ENCODE measurements at regions not wholly inside any gene's neighbourhood (a gene's known extent, or its start where the extent isn't known, plus 50 kb on each side); places are given as distances from the start of the nearest gene placed in this dataset.

GRCh38 chr20:11329271-11329670 is 588.4 kb upstream of the BTBD3 start:
- H3K9me3 ChIP-seq (ENCODE audit: control insufficient read depth in 2 of 2, low read length in 2 of 2): no peaks in the 10 kb centered on the region
- H3K4me3 ChIP-seq (ENCODE audit: low read length in 2 of 2): no peak overlapping the region
- no peaks in the 10 kb centered on the region for H3K36me3 ChIP-seq (ENCODE audit: control insufficient read depth in 2 of 2, insufficient read depth in 2 of 2, low read length in 2 of 2)
- no peak overlapping the region for H3K9ac ChIP-seq (ENCODE audit: low read depth in 1 of 2, low read length in 2 of 2)
- no peaks in the 10 kb centered on the region for H3K4me1 ChIP-seq (ENCODE audit: control insufficient read depth in 2 of 2, insufficient read depth in 2 of 2, low read length in 2 of 2)
- no peaks in the 10 kb centered on the region for H3K27me3 ChIP-seq (ENCODE audit: control insufficient read depth in 2 of 2, insufficient read depth in 2 of 2, low read length in 2 of 2)
- H3K27ac ChIP-seq (ENCODE audit: low read depth in 2 of 2, low read length in 2 of 2): no peak overlapping the region

GRCh38 chr20:11331096-11331495 is 586.6 kb upstream of the BTBD3 start:
- Histone ChIP-seq H3K4me1 (ENCODE audit: control insufficient read depth in 2 of 2, insufficient read depth in 2 of 2, low read length in 2 of 2) (no peaks in the 10 kb centered on the region), H3K27me3 (ENCODE audit: control insufficient read depth in 2 of 2, insufficient read depth in 2 of 2, low read length in 2 of 2) (no peaks in the 10 kb centered on the region), H3K9me3 (ENCODE audit: control insufficient read depth in 2 of 2, low read length in 2 of 2) (no peaks in the 10 kb centered on the region), H3K4me3 (ENCODE audit: low read length in 2 of 2) (no peak overlapping the region), H3K36me3 (ENCODE audit: control insufficient read depth in 2 of 2, insufficient read depth in 2 of 2, low read length in 2 of 2) (no peaks in the 10 kb centered on the region), H3K27ac (ENCODE audit: low read depth in 2 of 2, low read length in 2 of 2) (no peak overlapping the region), H3K9ac (ENCODE audit: low read depth in 1 of 2, low read length in 2 of 2) (no peak overlapping the region)

GRCh38 chr20:11332381-11332780 is 585.3 kb upstream of the BTBD3 start:
- H3K9ac ChIP-seq (ENCODE audit: low read depth in 1 of 2, low read length in 2 of 2): no peak overlapping the region
- no peak overlapping the region for H3K4me3 ChIP-seq (ENCODE audit: low read length in 2 of 2)
- H3K27me3 ChIP-seq (ENCODE audit: control insufficient read depth in 2 of 2, insufficient read depth in 2 of 2, low read length in 2 of 2): no peaks in the 10 kb centered on the region
- no peaks in the 10 kb centered on the region for H3K9me3 ChIP-seq (ENCODE audit: control insufficient read depth in 2 of 2, low read length in 2 of 2)
- H3K27ac ChIP-seq (ENCODE audit: low read depth in 2 of 2, low read length in 2 of 2): no peak overlapping the region
- H3K36me3 ChIP-seq (ENCODE audit: control insufficient read depth in 2 of 2, insufficient read depth in 2 of 2, low read length in 2 of 2): no peaks in the 10 kb centered on the region
- H3K4me1 ChIP-seq (ENCODE audit: control insufficient read depth in 2 of 2, insufficient read depth in 2 of 2, low read length in 2 of 2): no peaks in the 10 kb centered on the region

GRCh38 chr20:11333634-11334033 is 584.1 kb upstream of the BTBD3 start:
- H3K9ac ChIP-seq (ENCODE audit: low read depth in 1 of 2, low read length in 2 of 2): no peak overlapping the region
- H3K36me3 ChIP-seq (ENCODE audit: control insufficient read depth in 2 of 2, insufficient read depth in 2 of 2, low read length in 2 of 2): no peaks in the 10 kb centered on the region
- H3K27ac ChIP-seq (ENCODE audit: low read depth in 2 of 2, low read length in 2 of 2): no peak overlapping the region
- no peaks in the 10 kb centered on the region for H3K9me3 ChIP-seq (ENCODE audit: control insufficient read depth in 2 of 2, low read length in 2 of 2)
- H3K4me1 ChIP-seq (ENCODE audit: control insufficient read depth in 2 of 2, insufficient read depth in 2 of 2, low read length in 2 of 2): no peaks in the 10 kb centered on the region
- no peaks in the 10 kb centered on the region for H3K27me3 ChIP-seq (ENCODE audit: control insufficient read depth in 2 of 2, insufficient read depth in 2 of 2, low read length in 2 of 2)
- no peak overlapping the region for H3K4me3 ChIP-seq (ENCODE audit: low read length in 2 of 2)

GRCh38 chr20:11337361-11338130 is 580.1 kb upstream of the BTBD3 start:
- H3K9me3 ChIP-seq (ENCODE audit: control insufficient read depth in 2 of 2, low read length in 2 of 2): no peaks in the 10 kb centered on the region
- H3K27me3 ChIP-seq (ENCODE audit: control insufficient read depth in 2 of 2, insufficient read depth in 2 of 2, low read length in 2 of 2): no peaks in the 10 kb centered on the region
- no peak overlapping the region for H3K4me3 ChIP-seq (ENCODE audit: low read length in 2 of 2)
- no peak overlapping the region for H3K9ac ChIP-seq (ENCODE audit: low read depth in 1 of 2, low read length in 2 of 2)
- H3K36me3 ChIP-seq (ENCODE audit: control insufficient read depth in 2 of 2, insufficient read depth in 2 of 2, low read length in 2 of 2): no peaks in the 10 kb centered on the region
- H3K4me1 ChIP-seq (ENCODE audit: control insufficient read depth in 2 of 2, insufficient read depth in 2 of 2, low read length in 2 of 2): no peaks in the 10 kb centered on the region
- no peak overlapping the region for H3K27ac ChIP-seq (ENCODE audit: low read depth in 2 of 2, low read length in 2 of 2)

- no peaks in the 10 kb centered on the region for H3K36me3 ChIP-seq (ENCODE audit: control insufficient read depth in 2 of 2, insufficient read depth in 2 of 2, low read length in 2 of 2)
- H3K4me3 ChIP-seq (ENCODE audit: low read length in 2 of 2): no peak overlapping the region
- H3K27ac ChIP-seq (ENCODE audit: low read depth in 2 of 2, low read length in 2 of 2): no peak overlapping the region
- no peaks in the 10 kb centered on the region for H3K4me1 ChIP-seq (ENCODE audit: control insufficient read depth in 2 of 2, insufficient read depth in 2 of 2, low read length in 2 of 2)
- H3K27me3 ChIP-seq (ENCODE audit: control insufficient read depth in 2 of 2, insufficient read depth in 2 of 2, low read length in 2 of 2): no peaks in the 10 kb centered on the region
- no peaks in the 10 kb centered on the region for H3K9me3 ChIP-seq (ENCODE audit: control insufficient read depth in 2 of 2, low read length in 2 of 2)
- H3K9ac ChIP-seq (ENCODE audit: low read depth in 1 of 2, low read length in 2 of 2): no peak overlapping the region
Measured at GRCh38 chr20:11338496-11339306, 579.0 kb upstream of the BTBD3 start.

GRCh38 chr20:11344939-11345338 is 572.8 kb upstream of the BTBD3 start:
- no peaks in the 10 kb centered on the region for H3K27me3 ChIP-seq (ENCODE audit: control insufficient read depth in 2 of 2, insufficient read depth in 2 of 2, low read length in 2 of 2)
- H3K9me3 ChIP-seq (ENCODE audit: control insufficient read depth in 2 of 2, low read length in 2 of 2): no peaks in the 10 kb centered on the region
- no peak overlapping the region for H3K27ac ChIP-seq (ENCODE audit: low read depth in 2 of 2, low read length in 2 of 2)
- no peak overlapping the region for H3K4me3 ChIP-seq (ENCODE audit: low read length in 2 of 2)
- H3K4me1 ChIP-seq (ENCODE audit: control insufficient read depth in 2 of 2, insufficient read depth in 2 of 2, low read length in 2 of 2): no peaks in the 10 kb centered on the region
- H3K36me3 ChIP-seq (ENCODE audit: control insufficient read depth in 2 of 2, insufficient read depth in 2 of 2, low read length in 2 of 2): no peaks in the 10 kb centered on the region
- H3K9ac ChIP-seq (ENCODE audit: low read depth in 1 of 2, low read length in 2 of 2): no peak overlapping the region

- no peaks in the 10 kb centered on the region for H3K9me3 ChIP-seq (ENCODE audit: control insufficient read depth in 2 of 2, low read length in 2 of 2)
- H3K4me3 ChIP-seq (ENCODE audit: low read length in 2 of 2): no peak overlapping the region
- peaks cover 6 to 11% of the 10 kb centered on the region in 2 donors for H3K4me1 ChIP-seq (ENCODE audit: control insufficient read depth in 2 of 2, insufficient read depth in 2 of 2, low read length in 2 of 2)
- H3K9ac ChIP-seq (ENCODE audit: low read depth in 1 of 2, low read length in 2 of 2): no peak overlapping the region
- no peak overlapping the region for H3K27ac ChIP-seq (ENCODE audit: low read depth in 2 of 2, low read length in 2 of 2)
- H3K27me3 ChIP-seq (ENCODE audit: control insufficient read depth in 2 of 2, insufficient read depth in 2 of 2, low read length in 2 of 2): no peaks in the 10 kb centered on the region
- H3K36me3 ChIP-seq (ENCODE audit: control insufficient read depth in 2 of 2, insufficient read depth in 2 of 2, low read length in 2 of 2): no peaks in the 10 kb centered on the region
Measured at GRCh38 chr20:11347738-11348137, 570.0 kb upstream of the BTBD3 start.

- Histone ChIP-seq H3K36me3 (ENCODE audit: control insufficient read depth in 2 of 2, insufficient read depth in 2 of 2, low read length in 2 of 2) (no peaks in the 10 kb centered on the region), H3K9me3 (ENCODE audit: control insufficient read depth in 2 of 2, low read length in 2 of 2) (no peaks in the 10 kb centered on the region), H3K27me3 (ENCODE audit: control insufficient read depth in 2 of 2, insufficient read depth in 2 of 2, low read length in 2 of 2) (no peaks in the 10 kb centered on the region), H3K9ac (ENCODE audit: low read depth in 1 of 2, low read length in 2 of 2) (no peak overlapping the region), H3K27ac (ENCODE audit: low read depth in 2 of 2, low read length in 2 of 2) (no peak overlapping the region), H3K4me1 (ENCODE audit: control insufficient read depth in 2 of 2, insufficient read depth in 2 of 2, low read length in 2 of 2) (peaks cover 6 to 11% of the 10 kb centered on the region in 2 donors), H3K4me3 (ENCODE audit: low read length in 2 of 2) (no peak overlapping the region)
Measured at GRCh38 chr20:11350126-11351005, 567.3 kb upstream of the BTBD3 start.

- Histone ChIP-seq H3K36me3 (ENCODE audit: control insufficient read depth in 2 of 2, insufficient read depth in 2 of 2, low read length in 2 of 2) (no peaks in the 10 kb centered on the region), H3K9me3 (ENCODE audit: control insufficient read depth in 2 of 2, low read length in 2 of 2) (no peaks in the 10 kb centered on the region), H3K4me3 (ENCODE audit: low read length in 2 of 2) (no peak overlapping the region), H3K4me1 (ENCODE audit: control insufficient read depth in 2 of 2, insufficient read depth in 2 of 2, low read length in 2 of 2) (peaks cover 6 to 11% of the 10 kb centered on the region in 2 donors), H3K27ac (ENCODE audit: low read depth in 2 of 2, low read length in 2 of 2) (no peak overlapping the region), H3K27me3 (ENCODE audit: control insufficient read depth in 2 of 2, insufficient read depth in 2 of 2, low read length in 2 of 2) (no peaks in the 10 kb centered on the region), H3K9ac (ENCODE audit: low read depth in 1 of 2, low read length in 2 of 2) (no peak overlapping the region)
Measured at GRCh38 chr20:11352041-11352440, 565.7 kb upstream of the BTBD3 start.
